ENCODE measurements at regions not wholly inside any gene's neighbourhood (a gene's known extent, or its start where the extent isn't known, plus 50 kb on each side); places are given as distances from the start of the nearest gene placed in this dataset.

GRCh38 chr2:5976531-5977065 is 284.4 kb downstream of the SOX11 start (continued):
- no peak for TF ChIP-seq ZNF70 (CRISPR knock-in tag; IDR thresholded peaks at IDR 0.05)
- no peak for TF ChIP-seq PPARA (CRISPR knock-in tag; IDR thresholded peaks at IDR 0.05; ENCODE audit: borderline replicate concordance)

GRCh38 chr2:5977477-5977876 is 285.3 kb downstream of the SOX11 start:
- no peak for ATAC-seq
- TF ChIP-seq ZNF565 (CRISPR knock-in tag; conservative IDR thresholded peaks at IDR 0.05; ENCODE audit: low read depth) (no peak), TCF4 (CRISPR knock-in tag; IDR thresholded peaks at IDR 0.05; ENCODE audit: borderline replicate concordance) (no peak), CSRNP3 (CRISPR knock-in tag; IDR thresholded peaks at IDR 0.05) (no peak), ZC3H10 (CRISPR knock-in tag; IDR thresholded peaks at IDR 0.05) (no peak), OSR1 (CRISPR knock-in tag; IDR thresholded peaks at IDR 0.05) (no peak), BACH2 (CRISPR knock-in tag; IDR thresholded peaks at IDR 0.05; ENCODE audit: borderline replicate concordance) (no peak), ZFP30 (CRISPR knock-in tag; IDR thresholded peaks at IDR 0.05) (no peak), PPARA (CRISPR knock-in tag; IDR thresholded peaks at IDR 0.05; ENCODE audit: borderline replicate concordance) (no peak), ISL1 (CRISPR knock-in tag; IDR thresholded peaks at IDR 0.05) (no peak), SNAI2 (CRISPR knock-in tag; IDR thresholded peaks at IDR 0.05) (no peak), RARB (CRISPR knock-in tag; IDR thresholded peaks at IDR 0.05) (no peak), CREB5 (CRISPR knock-in tag; IDR thresholded peaks at IDR 0.05; ENCODE audit: low read depth) (no peak), ARNTL (CRISPR knock-in tag; IDR thresholded peaks at IDR 0.05; ENCODE audit: borderline replicate concordance, low read depth) (no peak), CSDC2 (CRISPR knock-in tag; IDR thresholded peaks at IDR 0.05) (no peak), ESRRG (CRISPR knock-in tag; IDR thresholded peaks at IDR 0.05) (no peak)

GRCh38 chr2:5978131-5978751 is 286.1 kb downstream of the SOX11 start:
- no peak for ATAC-seq
- no peak for TF ChIP-seq ZFP3 (CRISPR knock-in tag; IDR thresholded peaks at IDR 0.05)
- TF ChIP-seq ESRRG (CRISPR knock-in tag; IDR thresholded peaks at IDR 0.05) = no peak
- TF ChIP-seq OSR1 (CRISPR knock-in tag; IDR thresholded peaks at IDR 0.05) = no peak
- TF ChIP-seq TCF4 (CRISPR knock-in tag; IDR thresholded peaks at IDR 0.05; ENCODE audit: borderline replicate concordance) = no peak
- no peak for TF ChIP-seq GLIS3 (CRISPR knock-in tag; IDR thresholded peaks at IDR 0.05)
- no peak for TF ChIP-seq CREB5 (CRISPR knock-in tag; IDR thresholded peaks at IDR 0.05; ENCODE audit: low read depth)
- TF ChIP-seq TSHZ2 (CRISPR knock-in tag; IDR thresholded peaks at IDR 0.05) = no peak
- no peak for TF ChIP-seq PPARA (CRISPR knock-in tag; IDR thresholded peaks at IDR 0.05; ENCODE audit: borderline replicate concordance)
- no peak for TF ChIP-seq BACH2 (CRISPR knock-in tag; IDR thresholded peaks at IDR 0.05; ENCODE audit: borderline replicate concordance)
- no peak for TF ChIP-seq ARNTL (CRISPR knock-in tag; IDR thresholded peaks at IDR 0.05; ENCODE audit: borderline replicate concordance, low read depth)

- no peak for ATAC-seq
- no peak for TF ChIP-seq ESRRG (CRISPR knock-in tag; IDR thresholded peaks at IDR 0.05)
- TF ChIP-seq RARB (CRISPR knock-in tag; IDR thresholded peaks at IDR 0.05) = no peak
- no peak for TF ChIP-seq CSDC2 (CRISPR knock-in tag; IDR thresholded peaks at IDR 0.05)
- TF ChIP-seq SNAI2 (CRISPR knock-in tag; IDR thresholded peaks at IDR 0.05) = no peak
- TF ChIP-seq POU6F1 (CRISPR knock-in tag; IDR thresholded peaks at IDR 0.05; ENCODE audit: borderline replicate concordance, low read depth) = no peak
- no peak for TF ChIP-seq ZFP3 (CRISPR knock-in tag; IDR thresholded peaks at IDR 0.05)
- no peak for TF ChIP-seq TSHZ2 (CRISPR knock-in tag; IDR thresholded peaks at IDR 0.05)
- TF ChIP-seq ZNF8 (CRISPR knock-in tag; IDR thresholded peaks at IDR 0.05) = no peak
Measured at GRCh38 chr2:5980450-5981190, 288.4 kb downstream of the SOX11 start.

Measured in SK-N-SH treated with all-trans-retinoic acid at 6 μM for 48 hours (cell line).